B cell (primary cell): ENCODE measurements at regions not wholly inside any gene's neighbourhood (a gene's known extent, or its start where the extent isn't known, plus 50 kb on each side); places are given as distances from the start of the nearest gene placed in this dataset.

ENCODE experiments used
- EZH2 ChIP-seq: IDR thresholded peaks from 2 replicates; pipeline ENCODE4 v1.6.1; 2012; ENCODE audit warnings: borderline replicate concordance, low read depth, mild to moderate bottlenecking, moderate library complexity, low read length; ENCODE audit not compliant: insufficient read depth, poor library complexity, severe bottlenecking
- TF ChIP-seq, protein P1 (sequence below): fragments of 200-600 bp; IDR thresholded peaks from one replicate; pipeline ENCODE4 v1.8.0; 2022; ENCODE audit warnings: antibody characterized with exemption, mild to moderate bottlenecking

- TF ChIP-seq, protein P1, sequence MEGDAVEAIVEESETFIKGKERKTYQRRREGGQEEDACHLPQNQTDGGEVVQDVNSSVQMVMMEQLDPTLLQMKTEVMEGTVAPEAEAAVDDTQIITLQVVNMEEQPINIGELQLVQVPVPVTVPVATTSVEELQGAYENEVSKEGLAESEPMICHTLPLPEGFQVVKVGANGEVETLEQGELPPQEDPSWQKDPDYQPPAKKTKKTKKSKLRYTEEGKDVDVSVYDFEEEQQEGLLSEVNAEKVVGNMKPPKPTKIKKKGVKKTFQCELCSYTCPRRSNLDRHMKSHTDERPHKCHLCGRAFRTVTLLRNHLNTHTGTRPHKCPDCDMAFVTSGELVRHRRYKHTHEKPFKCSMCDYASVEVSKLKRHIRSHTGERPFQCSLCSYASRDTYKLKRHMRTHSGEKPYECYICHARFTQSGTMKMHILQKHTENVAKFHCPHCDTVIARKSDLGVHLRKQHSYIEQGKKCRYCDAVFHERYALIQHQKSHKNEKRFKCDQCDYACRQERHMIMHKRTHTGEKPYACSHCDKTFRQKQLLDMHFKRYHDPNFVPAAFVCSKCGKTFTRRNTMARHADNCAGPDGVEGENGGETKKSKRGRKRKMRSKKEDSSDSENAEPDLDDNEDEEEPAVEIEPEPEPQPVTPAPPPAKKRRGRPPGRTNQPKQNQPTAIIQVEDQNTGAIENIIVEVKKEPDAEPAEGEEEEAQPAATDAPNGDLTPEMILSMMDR, result no peak
- TF ChIP-seq EZH2, result no peak
Observed at GRCh38 chr10:128854204-128854603, 612.8 kb upstream of the MGMT start.
